Type B pancreatic cell (in vitro differentiated cells): ENCODE measurements at regions not wholly inside any gene's neighbourhood (a gene's known extent, or its start where the extent isn't known, plus 50 kb on each side); places are given as distances from the start of the nearest gene placed in this dataset.
"Not testable (repeated sequence)": the region's sequence is repeated elsewhere in the genome, so short reads cannot be mapped to it uniquely, and the experiment has no call there.

Experiments used
- DNase-seq: peaks from one replicate; pipeline ENCODE4 v3.0.0; 2021; ENCODE audit warnings: mixed read lengths; ENCODE audit not compliant: unreplicated experiment; ENCODE audit errors: extremely low spot score
- H3K27ac Mint-ChIP-seq: 2 replicates; pipeline ENCODE4 v1.8.0; 2021; ENCODE audit warnings: mild to moderate bottlenecking, mixed read lengths
- H3K27me3 Mint-ChIP-seq: 2 replicates; pipeline ENCODE4 v1.8.0; 2021; ENCODE audit warnings: mixed read lengths
- H3K36me3 Mint-ChIP-seq: 2 replicates; pipeline ENCODE4 v1.8.0; 2021; ENCODE audit warnings: mixed read lengths
- H3K4me1 Mint-ChIP-seq: one replicate; pipeline ENCODE4 v1.8.0; 2021; ENCODE audit warnings: mixed read lengths; ENCODE audit not compliant: unreplicated experiment
- H3K4me3 Mint-ChIP-seq: 2 replicates; pipeline ENCODE4 v1.8.0; 2021; ENCODE audit warnings: mild to moderate bottlenecking, mixed read lengths
- H3K9me3 Mint-ChIP-seq: 2 replicates; pipeline ENCODE4 v1.8.0; 2021; ENCODE audit warnings: mixed read lengths
- TF ChIP-seq, protein P1 (sequence below): fragments of 200-600 bp; sonication (generic); conservative IDR thresholded peaks from 2 replicates; pipeline ENCODE4 v1.5.0; 2021; ENCODE audit warnings: antibody characterized with exemption, mild to moderate bottlenecking

DNA sequence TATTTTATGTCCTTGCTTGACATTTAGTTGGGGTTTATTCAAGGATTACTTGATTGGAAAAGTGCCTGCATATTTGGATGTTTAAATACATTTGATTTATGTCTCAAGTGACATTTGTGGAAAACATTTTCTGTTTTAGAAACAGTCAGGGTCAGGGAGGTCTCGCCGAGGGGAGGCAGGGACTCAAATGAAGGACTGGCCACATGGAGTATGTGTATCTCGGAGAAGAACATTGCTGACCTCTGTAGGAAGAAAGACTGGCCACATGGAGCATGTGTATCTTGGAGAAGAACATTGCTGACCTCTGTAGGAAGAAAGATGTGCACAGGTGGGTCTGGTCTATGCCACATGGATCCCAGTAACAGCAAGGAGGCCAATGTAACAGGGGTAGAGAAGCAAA, 233.6 kb downstream of the TRIML1 start:
- Mint-ChIP-seq H3K27me3 (peaks cover 6% of the 10 kb centered on the region), H3K4me3 (no peak overlapping the region), H3K36me3 (peaks cover 4% of the 10 kb centered on the region), H3K4me1 (no peaks in the 10 kb centered on the region), H3K9me3 (peaks cover 11% of the 10 kb centered on the region), H3K27ac (no peak overlapping the region)
- TF ChIP-seq, protein P1, sequence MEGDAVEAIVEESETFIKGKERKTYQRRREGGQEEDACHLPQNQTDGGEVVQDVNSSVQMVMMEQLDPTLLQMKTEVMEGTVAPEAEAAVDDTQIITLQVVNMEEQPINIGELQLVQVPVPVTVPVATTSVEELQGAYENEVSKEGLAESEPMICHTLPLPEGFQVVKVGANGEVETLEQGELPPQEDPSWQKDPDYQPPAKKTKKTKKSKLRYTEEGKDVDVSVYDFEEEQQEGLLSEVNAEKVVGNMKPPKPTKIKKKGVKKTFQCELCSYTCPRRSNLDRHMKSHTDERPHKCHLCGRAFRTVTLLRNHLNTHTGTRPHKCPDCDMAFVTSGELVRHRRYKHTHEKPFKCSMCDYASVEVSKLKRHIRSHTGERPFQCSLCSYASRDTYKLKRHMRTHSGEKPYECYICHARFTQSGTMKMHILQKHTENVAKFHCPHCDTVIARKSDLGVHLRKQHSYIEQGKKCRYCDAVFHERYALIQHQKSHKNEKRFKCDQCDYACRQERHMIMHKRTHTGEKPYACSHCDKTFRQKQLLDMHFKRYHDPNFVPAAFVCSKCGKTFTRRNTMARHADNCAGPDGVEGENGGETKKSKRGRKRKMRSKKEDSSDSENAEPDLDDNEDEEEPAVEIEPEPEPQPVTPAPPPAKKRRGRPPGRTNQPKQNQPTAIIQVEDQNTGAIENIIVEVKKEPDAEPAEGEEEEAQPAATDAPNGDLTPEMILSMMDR = peak; percentile 31
- DNase-seq = no peak

DNA sequence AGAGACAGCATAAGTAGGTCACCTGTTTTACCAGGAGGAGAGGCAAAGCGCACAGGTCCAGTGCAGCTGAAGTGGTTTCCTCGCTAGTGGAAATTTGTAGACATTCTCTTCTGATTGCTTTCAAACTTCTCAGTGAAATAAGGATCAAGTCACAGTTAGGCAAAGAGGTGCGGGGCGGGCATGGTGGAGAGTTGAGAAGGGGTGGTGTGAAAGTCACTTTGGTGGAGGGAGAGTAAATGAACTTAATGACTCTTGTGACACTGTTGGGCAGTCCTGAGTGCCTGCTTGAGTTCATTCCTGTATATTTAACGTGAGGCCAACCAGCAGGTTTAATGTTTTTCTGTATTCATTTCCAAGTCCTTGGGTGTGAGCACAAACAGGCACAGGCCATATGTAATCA, 235.6 kb downstream of the TRIML1 start:
- no peaks in the 10 kb centered on the region for H3K4me1 Mint-ChIP-seq
- TF ChIP-seq, protein P1 = no peak
- H3K27me3 Mint-ChIP-seq = peaks cover 4% of the 10 kb centered on the region
- peaks cover 4% of the 10 kb centered on the region for H3K36me3 Mint-ChIP-seq
- H3K27ac Mint-ChIP-seq = no peak overlapping the region
- H3K4me3 Mint-ChIP-seq = no peak overlapping the region
- peaks cover 11% of the 10 kb centered on the region for H3K9me3 Mint-ChIP-seq
- no peak for DNase-seq

DNA sequence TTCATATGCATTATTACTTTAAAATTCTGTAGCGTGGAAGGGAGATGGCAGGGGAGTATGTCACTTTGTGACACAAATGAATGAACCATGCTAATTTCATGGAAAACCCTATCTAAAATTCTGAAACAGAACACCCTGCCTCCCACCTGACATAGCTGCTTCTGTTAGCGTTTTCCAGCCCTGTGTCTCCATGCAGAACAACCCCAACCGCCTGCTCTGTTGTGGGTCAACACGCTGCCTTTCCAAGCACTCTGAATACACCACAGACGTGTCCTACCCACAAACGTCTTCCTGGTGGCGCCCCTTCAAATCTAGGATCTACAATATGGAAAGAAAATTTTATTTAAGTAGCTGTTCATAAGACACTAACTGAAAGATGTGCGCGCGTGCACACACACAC, 238.6 kb downstream of the TRIML1 start:
- Mint-ChIP-seq H3K27ac (no peak overlapping the region), H3K9me3 (peaks cover 11% of the 10 kb centered on the region), H3K4me1 (no peaks in the 10 kb centered on the region), H3K4me3 (no peak overlapping the region), H3K27me3 (peaks cover 3% of the 10 kb centered on the region), H3K36me3 (peaks cover 3% of the 10 kb centered on the region)
- no peak for DNase-seq
- TF ChIP-seq, protein P1 = no peak

DNA sequence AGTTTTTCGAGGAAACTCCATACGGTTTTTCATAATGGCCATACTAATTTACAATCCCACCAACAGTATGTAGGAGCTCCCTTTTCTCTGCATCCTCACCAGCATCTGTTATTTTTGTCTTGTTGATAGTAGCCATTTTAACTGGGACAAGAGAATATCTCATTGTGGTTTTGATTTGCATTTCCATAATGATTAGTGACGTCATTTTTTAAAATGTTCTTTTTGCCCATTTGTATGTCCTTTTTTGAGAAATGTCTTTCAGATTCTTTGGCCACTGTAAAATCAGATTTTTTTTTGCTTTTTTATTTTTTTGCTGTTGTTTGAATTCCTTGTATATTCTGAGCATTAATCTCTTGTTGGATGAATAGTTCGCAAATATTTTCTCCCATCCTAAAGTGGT, 243.9 kb downstream of the TRIML1 start:
- H3K27ac Mint-ChIP-seq = no peak overlapping the region
- H3K4me1 Mint-ChIP-seq = peaks cover 6% of the 10 kb centered on the region
- TF ChIP-seq, protein P1 = no peak
- peaks cover 8% of the 10 kb centered on the region for H3K9me3 Mint-ChIP-seq
- H3K27me3 Mint-ChIP-seq = no peaks in the 10 kb centered on the region
- H3K4me3 Mint-ChIP-seq = no peak overlapping the region
- H3K36me3 Mint-ChIP-seq = no peaks in the 10 kb centered on the region
- no peak for DNase-seq

DNA sequence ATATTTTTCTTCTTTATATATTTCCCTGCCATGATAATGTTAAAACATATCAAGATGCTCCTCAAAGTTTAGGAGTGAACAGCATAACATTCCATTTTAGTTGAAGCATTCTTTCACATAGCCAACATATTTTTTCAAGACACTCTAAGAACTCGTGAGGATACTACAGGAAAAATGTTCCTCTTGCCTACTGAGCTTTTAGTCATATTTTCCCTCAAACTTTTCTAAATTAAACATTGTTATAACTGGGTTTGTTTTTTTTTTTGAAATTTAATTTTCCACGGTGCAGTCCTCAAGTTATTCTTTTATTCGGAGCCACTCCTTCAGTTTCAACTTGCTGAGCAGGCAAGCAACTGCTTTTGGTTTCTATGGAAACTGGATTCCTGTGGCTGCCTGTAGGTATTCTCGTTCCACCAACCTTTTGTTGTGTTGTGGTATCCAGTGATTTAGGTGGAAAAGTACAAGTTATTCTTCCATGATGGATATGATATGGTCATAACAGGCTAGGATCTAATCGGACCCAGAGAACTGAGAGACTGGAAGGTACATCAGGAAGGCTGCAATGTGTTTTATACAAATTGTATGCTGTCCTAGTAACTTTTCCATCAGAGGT, 248.0 kb downstream of the TRIML1 start:
- TF ChIP-seq, protein P1 = no peak
- Mint-ChIP-seq H3K4me1 (peaks cover 6% of the 10 kb centered on the region), H3K9me3 (peaks cover 19% of the 10 kb centered on the region), H3K36me3 (no peaks in the 10 kb centered on the region), H3K4me3 (peak overlapping the region; percentile 61), H3K27me3 (no peaks in the 10 kb centered on the region), H3K27ac (peak overlapping the region; percentile 83)
- DNase-seq = no peak

DNA sequence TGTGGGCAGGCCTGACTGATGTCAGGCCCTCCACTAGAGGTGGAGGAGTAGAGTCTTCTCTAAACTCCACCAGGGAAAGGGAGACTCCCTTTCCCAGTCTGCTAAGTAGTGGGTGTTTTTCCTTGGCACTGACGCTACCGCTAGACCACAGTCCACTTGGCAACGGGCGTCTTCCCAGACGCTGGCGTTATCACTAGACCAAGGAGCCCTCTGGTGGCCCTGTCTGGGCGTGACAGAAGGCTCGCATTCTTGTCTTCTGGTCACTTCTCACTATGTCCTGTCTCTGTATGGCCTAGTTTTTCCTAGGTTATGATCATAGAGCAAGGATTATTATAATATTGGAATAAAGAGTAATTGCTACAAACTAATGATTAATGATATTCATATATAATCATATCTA, 252.1 kb downstream of the TRIML1 start:
- not testable (repeated sequence) for H3K4me3 Mint-ChIP-seq, H3K4me1 Mint-ChIP-seq, H3K27me3 Mint-ChIP-seq, H3K27ac Mint-ChIP-seq, DNase-seq, H3K36me3 Mint-ChIP-seq
- peaks cover 14% of the 10 kb centered on the region for H3K9me3 Mint-ChIP-seq
